Muscle layer of duodenum (tissue), 2 donors: ENCODE measurements at regions not wholly inside any gene's neighbourhood (a gene's known extent, or its start where the extent isn't known, plus 50 kb on each side); places are given as distances from the start of the nearest gene placed in this dataset.

ENCODE experiments used
- H3K27ac ChIP-seq: one replicate; pipeline ENCODE4 v1.7.0; 2013; ENCODE audit warnings: mild to moderate bottlenecking, low read length
- H3K27me3 ChIP-seq: one replicate; pipeline ENCODE4 v1.7.0; 2013; ENCODE audit warnings: low read depth, mild to moderate bottlenecking, control low read depth, low read length
- H3K36me3 ChIP-seq, 2 donors: one replicate each; pipeline ENCODE4 v1.7.0; 2013; ENCODE audit warnings: low read length in 2 of 2, control low read depth in 1 of 2, mild to moderate bottlenecking in 1 of 2; ENCODE audit not compliant: insufficient read depth in 2 of 2, control insufficient read depth in 1 of 2
- H3K4me1 ChIP-seq, 2 donors: one replicate each; pipeline ENCODE4 v1.7.0; 2013; ENCODE audit warnings: low read length in 2 of 2, mild to moderate bottlenecking in 2 of 2, control low read depth in 1 of 2, moderate library complexity in 1 of 2; ENCODE audit not compliant: insufficient read depth in 2 of 2, control insufficient read depth in 1 of 2
- H3K4me3 ChIP-seq, 2 donors: one replicate each; pipeline ENCODE4 v1.7.0; 2013; ENCODE audit warnings: low read length in 2 of 2, low read depth in 1 of 2, mild to moderate bottlenecking in 1 of 2
- H3K9me3 ChIP-seq, 2 donors: one replicate each; pipeline ENCODE4 v1.7.0; 2013; ENCODE audit warnings: low read length in 2 of 2, control low read depth in 1 of 2, mild to moderate bottlenecking in 1 of 2; ENCODE audit not compliant: control insufficient read depth in 1 of 2
- donor health status: healthy.

GRCh38 chr12:4041187-4041885 is 168.1 kb upstream of the PARP11 start:
- no peaks in the 10 kb centered on the region for H3K36me3 ChIP-seq
- no peaks in the 10 kb centered on the region for H3K27me3 ChIP-seq
- H3K4me3 ChIP-seq: no peak overlapping the region
- H3K27ac ChIP-seq: no peak overlapping the region
- peaks cover 0 to 12% of the 10 kb centered on the region in 2 donors for H3K4me1 ChIP-seq
- no peaks in the 10 kb centered on the region for H3K9me3 ChIP-seq

- H3K9me3 ChIP-seq: no peaks in the 10 kb centered on the region
- H3K27me3 ChIP-seq: no peaks in the 10 kb centered on the region
- H3K36me3 ChIP-seq: no peaks in the 10 kb centered on the region
- no peak overlapping the region for H3K27ac ChIP-seq
- no peak overlapping the region for H3K4me3 ChIP-seq
- peaks cover 0 to 12% of the 10 kb centered on the region in 2 donors for H3K4me1 ChIP-seq
Observed at GRCh38 chr12:4039931-4040330, 166.7 kb upstream of the PARP11 start.

GRCh38 chr12:4037747-4038312 is 164.6 kb upstream of the PARP11 start:
- no peaks in the 10 kb centered on the region for H3K27me3 ChIP-seq
- no peaks in the 10 kb centered on the region for H3K36me3 ChIP-seq
- H3K9me3 ChIP-seq: no peaks in the 10 kb centered on the region
- peak overlapping the region; percentile 6 for H3K27ac ChIP-seq
- no peak overlapping the region for H3K4me3 ChIP-seq
- peaks cover 0 to 12% of the 10 kb centered on the region in 2 donors for H3K4me1 ChIP-seq

- Histone ChIP-seq H3K9me3 (no peaks in the 10 kb centered on the region), H3K36me3 (no peaks in the 10 kb centered on the region), H3K27ac (no peak overlapping the region), H3K4me3 (no peak overlapping the region), H3K4me1 (peaks cover 2 to 12% of the 10 kb centered on the region in 2 donors), H3K27me3 (no peaks in the 10 kb centered on the region)
Observed at GRCh38 chr12:4036671-4037271, 163.6 kb upstream of the PARP11 start.

- Histone ChIP-seq H3K27me3 (no peaks in the 10 kb centered on the region), H3K4me1 (peaks cover 6 to 12% of the 10 kb centered on the region in 2 donors), H3K27ac (no peak overlapping the region), H3K36me3 (no peaks in the 10 kb centered on the region), H3K4me3 (no peak overlapping the region), H3K9me3 (no peaks in the 10 kb centered on the region)
Observed at GRCh38 chr12:4034921-4035320, 161.7 kb upstream of the PARP11 start.

GRCh38 chr12:4032924-4033615 is 159.9 kb upstream of the PARP11 start:
- no peak overlapping the region for H3K4me3 ChIP-seq
- H3K36me3 ChIP-seq: no peaks in the 10 kb centered on the region
- H3K27ac ChIP-seq: no peak overlapping the region
- no peaks in the 10 kb centered on the region for H3K9me3 ChIP-seq
- no peaks in the 10 kb centered on the region for H3K27me3 ChIP-seq
- peaks cover 6 to 8% of the 10 kb centered on the region in 2 donors for H3K4me1 ChIP-seq

- H3K4me1 ChIP-seq: peaks cover 0 to 6% of the 10 kb centered on the region in 2 donors
- no peak overlapping the region for H3K27ac ChIP-seq
- no peaks in the 10 kb centered on the region for H3K27me3 ChIP-seq
- no peaks in the 10 kb centered on the region for H3K9me3 ChIP-seq
- H3K4me3 ChIP-seq: peak overlapping the region in 1 of 2 donors; percentile 44
- no peaks in the 10 kb centered on the region for H3K36me3 ChIP-seq
Observed at GRCh38 chr12:4031703-4032291, 158.6 kb upstream of the PARP11 start.

- H3K4me3 ChIP-seq: peak overlapping the region; percentile 24 to 44
- peaks cover 0 to 6% of the 10 kb centered on the region in 2 donors for H3K4me1 ChIP-seq
- no peaks in the 10 kb centered on the region for H3K27me3 ChIP-seq
- no peaks in the 10 kb centered on the region for H3K9me3 ChIP-seq
- H3K36me3 ChIP-seq: no peaks in the 10 kb centered on the region
- no peak overlapping the region for H3K27ac ChIP-seq
Observed at GRCh38 chr12:4030929-4031702, 157.9 kb upstream of the PARP11 start.

GRCh38 chr12:4027412-4027811 is 154.2 kb upstream of the PARP11 start:
- H3K36me3 ChIP-seq: no peaks in the 10 kb centered on the region
- H3K27me3 ChIP-seq: no peaks in the 10 kb centered on the region
- peaks cover 0 to 6% of the 10 kb centered on the region in 2 donors for H3K4me1 ChIP-seq
- H3K27ac ChIP-seq: no peak overlapping the region
- no peaks in the 10 kb centered on the region for H3K9me3 ChIP-seq
- no peak overlapping the region for H3K4me3 ChIP-seq

GRCh38 chr12:4026517-4026916 is 153.3 kb upstream of the PARP11 start:
- Histone ChIP-seq H3K27ac (no peak overlapping the region), H3K9me3 (no peaks in the 10 kb centered on the region), H3K36me3 (no peaks in the 10 kb centered on the region), H3K4me3 (no peak overlapping the region), H3K4me1 (peaks cover 0 to 1% of the 10 kb centered on the region in 2 donors), H3K27me3 (no peaks in the 10 kb centered on the region)
